HEK293 (cell line): ENCODE measurements at regions not wholly inside any gene's neighbourhood (a gene's known extent, or its start where the extent isn't known, plus 50 kb on each side); places are given as distances from the start of the nearest gene placed in this dataset.

ENCODE experiments used
- CTCF ChIA-PET: fragments of 350-600 bp; formaldehyde crosslinking; extraction: SDS; loops from one replicate; lab custom pipeline; 2021; ENCODE audit warnings: antibody characterized with exemption; lab: Yijun Ruan, JAX
- POLR2A ChIA-PET: fragments of 300-600 bp; formaldehyde crosslinking; extraction: SDS; loops from one replicate; lab custom pipeline; 2020; ENCODE audit warnings: antibody characterized with exemption, inconsistent platforms; lab: Yijun Ruan, JAX
- H3K27ac ChIP-seq: fragments of 200-500 bp; sonication (Bioruptor generic); 2 replicates; pipeline ENCODE4 v1.5.1; 2014; ENCODE audit warnings: low read depth, low read length, control low read depth, inconsistent platforms; ENCODE audit errors: extremely low read depth
- H3K36me3 ChIP-seq, 2 experiments: fragments of 200-500 bp in 1 of 2; sonication (Bioruptor generic) in 1 of 2; 1 replicate in 1 of 2; 2 replicates in 1 of 2; pipeline ENCODE4 v1.5.1; 2014 to 2017; ENCODE audit warnings: inconsistent platforms in 2 of 2, low read length in 2 of 2; ENCODE audit not compliant: control insufficient read depth in 2 of 2, insufficient read depth in 1 of 2
- H3K4me1 ChIP-seq: fragments of 200-500 bp; sonication (Bioruptor generic); 2 replicates; pipeline ENCODE4 v1.5.1; 2014; ENCODE audit warnings: mild to moderate bottlenecking, low read length, inconsistent platforms; ENCODE audit not compliant: control insufficient read depth, insufficient read depth
- H3K4me3 ChIP-seq: 2 replicates; pipeline ENCODE4 v1.5.1; 2011; ENCODE audit warnings: low read depth, mild to moderate bottlenecking, control low read depth, low read length, moderate library complexity
- H3K9me3 ChIP-seq: fragments of 200-500 bp; sonication (Bioruptor generic); 2 replicates; pipeline ENCODE4 v1.5.1; 2014; ENCODE audit warnings: low read depth, low read length, inconsistent platforms; ENCODE audit not compliant: control insufficient read depth, insufficient read depth
- HOXA7 ChIP-seq: sonication (generic); formaldehyde crosslinking; IDR thresholded peaks from 2 replicates; pipeline ENCODE4 v1.8.1; 2022; ENCODE audit warnings: missing genetic modification reagents, borderline replicate concordance
- OSR2 ChIP-seq: fragments of 450-650 bp; formaldehyde crosslinking; IDR thresholded peaks from 2 replicates; pipeline ENCODE4 v1.5.1; 2016; ENCODE audit warnings: missing biosample characterization, missing genetic modification characterization
- PRDM2 ChIP-seq: fragments of 450-650 bp; formaldehyde crosslinking; IDR thresholded peaks from 2 replicates; pipeline ENCODE4 v1.5.1; 2016; ENCODE audit warnings: missing biosample characterization, missing genetic modification characterization, borderline replicate concordance
- SETDB1 ChIP-seq: IDR thresholded peaks from one replicate; pipeline ENCODE4 v1.6.1; 2017; ENCODE audit warnings: mild to moderate bottlenecking, low read length, moderate library complexity, mixed read lengths; ENCODE audit not compliant: insufficient read length
- SP7 ChIP-seq: fragments of 450-650 bp; formaldehyde crosslinking; IDR thresholded peaks from 2 replicates; pipeline ENCODE4 v1.5.1; 2016; ENCODE audit warnings: missing biosample characterization, missing genetic modification characterization
- ZFP37 ChIP-seq: fragments of 450-650 bp; formaldehyde crosslinking; IDR thresholded peaks from 2 replicates; pipeline ENCODE4 v1.5.1; 2016; ENCODE audit warnings: missing biosample characterization, missing genetic modification characterization
- ZNF138 ChIP-seq: fragments of 450-650 bp; formaldehyde crosslinking; IDR thresholded peaks from 2 replicates; pipeline ENCODE4 v1.5.1; 2016; ENCODE audit warnings: missing biosample characterization, missing genetic modification characterization, borderline replicate concordance
- ZNF155 ChIP-seq: fragments of 450-650 bp; formaldehyde crosslinking; IDR thresholded peaks from 2 replicates; pipeline ENCODE4 v1.5.1; 2016; ENCODE audit warnings: missing biosample characterization, missing genetic modification characterization
- ZNF157 ChIP-seq: fragments of 450-650 bp; formaldehyde crosslinking; IDR thresholded peaks from 2 replicates; pipeline ENCODE4 v1.5.1; 2016; ENCODE audit warnings: missing biosample characterization, missing genetic modification characterization
- ZNF16 ChIP-seq: fragments of 450-650 bp; formaldehyde crosslinking; IDR thresholded peaks from 2 replicates; pipeline ENCODE4 v1.5.1; 2016; ENCODE audit warnings: low read depth, missing biosample characterization, missing genetic modification characterization
- ZNF214 ChIP-seq: fragments of 450-650 bp; formaldehyde crosslinking; IDR thresholded peaks from 2 replicates; pipeline ENCODE4 v1.5.1; 2017; ENCODE audit warnings: missing biosample characterization, mild to moderate bottlenecking, missing genetic modification characterization, borderline replicate concordance
- ZNF223 ChIP-seq: fragments of 450-650 bp; formaldehyde crosslinking; IDR thresholded peaks from 2 replicates; pipeline ENCODE4 v1.5.1; 2016; ENCODE audit warnings: missing biosample characterization, missing genetic modification characterization
- ZNF274 ChIP-seq, 2 experiments: fragments of 200-500 bp in 1 of 2; fragments of 450-650 bp in 1 of 2; sonication (Bioruptor generic) in 1 of 2; formaldehyde crosslinking in 1 of 2; IDR thresholded peaks; 2 replicates each; pipeline versions ENCODE4 v1.5.1 to v1.6.1; 2014 to 2016; ENCODE audit warnings: borderline replicate concordance in 1 of 2, inconsistent platforms in 1 of 2, low read length in 1 of 2, missing biosample characterization in 1 of 2, missing genetic modification characterization in 1 of 2
- ZNF335 ChIP-seq: fragments of 450-650 bp; formaldehyde crosslinking; conservative IDR thresholded peaks from 2 replicates; pipeline ENCODE4 v1.5.1; 2016; ENCODE audit warnings: missing biosample characterization, missing genetic modification characterization
- ZNF488 ChIP-seq: fragments of 450-650 bp; formaldehyde crosslinking; IDR thresholded peaks from 2 replicates; pipeline ENCODE4 v1.5.1; 2016; ENCODE audit warnings: missing biosample characterization, missing genetic modification characterization
- ZNF529 ChIP-seq: fragments of 450-650 bp; formaldehyde crosslinking; IDR thresholded peaks from 2 replicates; pipeline ENCODE4 v1.5.1; 2017; ENCODE audit warnings: missing genetic modification characterization, missing biosample characterization; ENCODE audit not compliant: insufficient replicate concordance
- ZNF530 ChIP-seq: fragments of 450-650 bp; formaldehyde crosslinking; IDR thresholded peaks from 2 replicates; pipeline ENCODE4 v1.5.1; 2016; ENCODE audit warnings: low read depth, missing biosample characterization, missing genetic modification characterization
- ZNF561 ChIP-seq: fragments of 450-650 bp; IDR thresholded peaks from 2 replicates; pipeline ENCODE4 v1.5.1; 2018; ENCODE audit warnings: missing biosample characterization, missing genetic modification characterization, borderline replicate concordance
- ZNF580 ChIP-seq: fragments of 450-650 bp; formaldehyde crosslinking; IDR thresholded peaks from 2 replicates; pipeline ENCODE4 v1.5.1; 2016; ENCODE audit warnings: missing biosample characterization, missing genetic modification characterization
- ZNF621 ChIP-seq: fragments of 450-650 bp; formaldehyde crosslinking; IDR thresholded peaks from 2 replicates; pipeline ENCODE4 v1.5.1; 2017; ENCODE audit warnings: missing biosample characterization, missing genetic modification characterization
- ZNF645 ChIP-seq: fragments of 450-650 bp; formaldehyde crosslinking; IDR thresholded peaks from 2 replicates; pipeline ENCODE4; 2016; ENCODE audit warnings: missing biosample characterization, missing genetic modification characterization
- ZNF670 ChIP-seq: fragments of 450-650 bp; formaldehyde crosslinking; IDR thresholded peaks from 2 replicates; pipeline ENCODE4 v1.5.1; 2016; ENCODE audit warnings: missing biosample characterization, missing genetic modification characterization, low read depth
- ZNF768 ChIP-seq: fragments of 450-650 bp; formaldehyde crosslinking; IDR thresholded peaks from 2 replicates; pipeline ENCODE4 v1.5.1; 2018; ENCODE audit warnings: missing biosample characterization, mild to moderate bottlenecking, missing genetic modification characterization

GRCh38 chr5:53418826-53419658, 61.4 kb upstream of the FST start:
- no peak overlapping the region for H3K27ac ChIP-seq
- ChIA-PET CTCF (no interaction called here), POLR2A (no interaction called here)
- no peaks in the 10 kb centered on the region for H3K4me1 ChIP-seq
- TF ChIP-seq ZNF768 (tag by site-specific recombination) = no peak
- no peak for TF ChIP-seq ZNF223
- TF ChIP-seq ZNF529 (tag by site-specific recombination) = no peak
- no peak for TF ChIP-seq SP7 (tag by site-specific recombination)
- TF ChIP-seq ZNF214 = no peak
- no peak for TF ChIP-seq OSR2
- no peak for TF ChIP-seq ZNF561 (tag by site-specific recombination)
- no peak for TF ChIP-seq ZNF645 (tag by site-specific recombination)
- TF ChIP-seq ZNF621 (tag by site-specific recombination) = no peak
- no peak for TF ChIP-seq ZNF138 (tag by site-specific recombination)
- TF ChIP-seq ZFP37 (tag by site-specific recombination) = no peak
- no peak for TF ChIP-seq ZNF16 (tag by site-specific recombination)
- TF ChIP-seq SETDB1 = no peak
- no peak for TF ChIP-seq ZNF335 (tag by site-specific recombination)
- no peak for TF ChIP-seq ZNF488 (tag by site-specific recombination)
- TF ChIP-seq ZNF155 (tag by site-specific recombination) = no peak
- TF ChIP-seq ZNF274 (IDR thresholded peaks at IDR 0.05; ENCODE audit: low read length) = no peak
- no peak for TF ChIP-seq ZNF274 (tag by site-specific recombination; IDR thresholded peaks at IDR 0.05; ENCODE audit: borderline replicate concordance)
- TF ChIP-seq, all 188 proteins: peak for 0
- no peak overlapping the region for H3K4me3 ChIP-seq
- H3K36me3 ChIP-seq = no peaks in the 10 kb centered on the region
- H3K9me3 ChIP-seq = no peaks in the 10 kb centered on the region

- Histone ChIP-seq H3K27ac (no peak overlapping the region), H3K4me3 (no peak overlapping the region), H3K9me3 (no peaks in the 10 kb centered on the region), H3K4me1 (peaks cover 4% of the 10 kb centered on the region; the same call in 1 of the 2 replicates), H3K36me3 (no peaks in the 10 kb centered on the region)
- ChIA-PET POLR2A (no interaction called here), CTCF (interaction anchor here (0.6 kb wide), 1 partner anchor 554 kb away, joined by 3 read pairs; no protein-coding TSS in a partner anchor)
- TF ChIP-seq ZNF580 (tag by site-specific recombination) = no peak
- no peak for TF ChIP-seq HOXA7 (CRISPR knock-in tag)
- TF ChIP-seq PRDM2 (tag by site-specific recombination) = no peak
- TF ChIP-seq SP7 (tag by site-specific recombination) = no peak
- TF ChIP-seq ZNF530 = no peak
- no peak for TF ChIP-seq ZNF561 (tag by site-specific recombination)
- no peak for TF ChIP-seq ZNF670 (tag by site-specific recombination)
- TF ChIP-seq ZNF157 = no peak
- TF ChIP-seq OSR2 = no peak
These were observed 57.9 kb upstream of the FST start for GRCh38 chr5:53422539-53422938.
